DND-41 (cell line): ENCODE measurements at regions not wholly inside any gene's neighbourhood (a gene's known extent, or its start where the extent isn't known, plus 50 kb on each side); places are given as distances from the start of the nearest gene placed in this dataset.

Experiments
- ATAC-seq: fragments of 200-7000 bp; cut with Tn5 transposase; 3 replicates; pipeline ENCODE4 v1.9.1; 2021; ENCODE audit warnings: low read depth; ENCODE audit not compliant: insufficient read depth
- DNase-seq: peaks from one replicate; pipeline ENCODE4 v3.0.0-alpha.2; 2020
- H2AFZ ChIP-seq: 2 replicates; pipeline ENCODE4 v1.6.0; 2012; ENCODE audit warnings: low read depth, low read length
- H3K27ac ChIP-seq: 2 replicates; pipeline ENCODE4 v1.5.1; 2012; ENCODE audit warnings: low read length, inconsistent platforms
- H3K27me3 ChIP-seq: fragments of 200-600 bp; sonication (generic); 2 replicates; pipeline ENCODE4 v1.6.0; 2012; ENCODE audit warnings: low read length, mild to moderate bottlenecking, inconsistent platforms; ENCODE audit not compliant: insufficient read depth, poor library complexity
- H3K36me3 ChIP-seq: 2 replicates; pipeline ENCODE4 v1.5.1; 2012; ENCODE audit warnings: low read length, inconsistent platforms; ENCODE audit not compliant: insufficient read depth
- H3K4me1 ChIP-seq: 2 replicates; pipeline ENCODE4 v1.5.1; 2012; ENCODE audit warnings: mild to moderate bottlenecking, low read length; ENCODE audit not compliant: insufficient read depth
- H3K4me2 ChIP-seq: 2 replicates; pipeline ENCODE4 v1.6.0; 2012; ENCODE audit warnings: mild to moderate bottlenecking, moderate library complexity, low read length, inconsistent platforms; ENCODE audit not compliant: insufficient read depth
- H3K4me3 ChIP-seq, 2 experiments: fragments of 200-600 bp in 1 of 2; shearing (Covaris generic) in 1 of 2; 2 replicates each; pipeline ENCODE4 v1.5.1; 2012 to 2016; ENCODE audit warnings: inconsistent platforms in 2 of 2, low read length in 2 of 2, mild to moderate bottlenecking in 2 of 2, low read depth in 1 of 2, moderate library complexity in 1 of 2
- H3K79me2 ChIP-seq: 2 replicates; pipeline ENCODE4 v1.6.0; 2012; ENCODE audit warnings: low read length, inconsistent platforms; ENCODE audit not compliant: insufficient read depth
- H3K9ac ChIP-seq: 2 replicates; pipeline ENCODE4 v1.6.0; 2012; ENCODE audit warnings: low read depth, mild to moderate bottlenecking, inconsistent platforms, low read length, moderate library complexity
- H3K9me3 ChIP-seq: 2 replicates; pipeline ENCODE4 v1.5.1; 2012; ENCODE audit warnings: low read length, moderate library complexity, mild to moderate bottlenecking, inconsistent platforms; ENCODE audit not compliant: insufficient read depth, severe bottlenecking
- H4K20me1 ChIP-seq: 2 replicates; pipeline ENCODE4 v1.6.0; 2012; ENCODE audit warnings: low read length; ENCODE audit not compliant: insufficient read depth
- CTCF ChIP-seq: IDR thresholded peaks from 2 replicates; pipeline ENCODE4 v1.5.1; 2012; ENCODE audit warnings: borderline replicate concordance, low read length, moderate library complexity, mild to moderate bottlenecking; ENCODE audit not compliant: poor library complexity, severe bottlenecking; ENCODE audit errors: extremely low read depth
- EZH2 ChIP-seq: IDR thresholded peaks from 3 replicates; pipeline ENCODE4 v1.6.1; 2012; ENCODE audit warnings: borderline replicate concordance, low read depth, mild to moderate bottlenecking, moderate library complexity, low read length, inconsistent platforms; ENCODE audit not compliant: severe bottlenecking

DNA sequence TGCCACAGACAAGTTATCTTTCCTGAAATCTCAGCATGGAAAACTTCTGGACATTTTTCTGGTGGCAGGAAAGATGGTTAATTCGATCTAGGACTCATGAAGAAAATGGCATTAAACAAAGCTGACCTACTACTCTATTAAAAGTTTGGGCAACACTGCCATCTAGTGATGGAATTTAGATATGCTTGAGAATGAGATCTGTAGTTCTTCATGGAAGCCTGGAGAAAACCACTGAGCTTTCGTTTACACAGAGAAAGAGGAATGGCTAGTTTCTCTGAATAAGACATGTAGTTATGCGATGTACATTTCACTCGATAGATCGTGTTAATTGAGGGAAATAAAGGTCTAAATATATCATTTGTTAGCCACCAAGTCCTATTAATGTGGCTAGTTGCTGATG is 51.7 kb upstream of the CHRDL1 start:
- DNase-seq, result no peak
- Histone ChIP-seq H3K4me2 (no peak overlapping the region), H2AFZ (no peak overlapping the region)

GRCh38 chrX:110846071-110846470 is 50.5 kb upstream of the CHRDL1 start:
- TF ChIP-seq CTCF, result no peak
- Histone ChIP-seq H4K20me1 (no peaks in the 10 kb centered on the region), H3K4me3 (no peak overlapping the region), H3K79me2 (no peaks in the 10 kb centered on the region), H3K4me1 (no peaks in the 10 kb centered on the region), H3K4me2 (no peak overlapping the region), H3K36me3 (no peaks in the 10 kb centered on the region), H3K27me3 (no peaks in the 10 kb centered on the region), H3K9me3 (no peaks in the 10 kb centered on the region), H3K9ac (no peak overlapping the region), H2AFZ (no peak overlapping the region), H3K27ac (no peak overlapping the region)
- DNase-seq, result no peak
- no peak for ATAC-seq

More for the DNA sequence above, 51.7 kb upstream of the CHRDL1 start:
- Histone ChIP-seq H3K27ac (no peak overlapping the region), H3K4me3 (no peak overlapping the region), H3K4me1 (no peaks in the 10 kb centered on the region), H3K79me2 (no peaks in the 10 kb centered on the region), H3K9me3 (no peaks in the 10 kb centered on the region), H3K27me3 (no peaks in the 10 kb centered on the region), H4K20me1 (no peaks in the 10 kb centered on the region), H3K36me3 (no peaks in the 10 kb centered on the region), H3K9ac (no peak overlapping the region)
- TF ChIP-seq EZH2 (no peak), CTCF (peak; percentile 64)
- peak; percentile 81 for ATAC-seq
